HG03139 (cell line): ENCODE measurements at regions not wholly inside any gene's neighbourhood (a gene's known extent, or its start where the extent isn't known, plus 50 kb on each side); places are given as distances from the start of the nearest gene placed in this dataset.

ENCODE experiments used
- ATAC-seq: cut with Tn5 transposase; IDR thresholded peaks from one replicate; pipeline ENCODE4 v1.9.1; 2021; ENCODE audit not compliant: unreplicated experiment

DNA sequence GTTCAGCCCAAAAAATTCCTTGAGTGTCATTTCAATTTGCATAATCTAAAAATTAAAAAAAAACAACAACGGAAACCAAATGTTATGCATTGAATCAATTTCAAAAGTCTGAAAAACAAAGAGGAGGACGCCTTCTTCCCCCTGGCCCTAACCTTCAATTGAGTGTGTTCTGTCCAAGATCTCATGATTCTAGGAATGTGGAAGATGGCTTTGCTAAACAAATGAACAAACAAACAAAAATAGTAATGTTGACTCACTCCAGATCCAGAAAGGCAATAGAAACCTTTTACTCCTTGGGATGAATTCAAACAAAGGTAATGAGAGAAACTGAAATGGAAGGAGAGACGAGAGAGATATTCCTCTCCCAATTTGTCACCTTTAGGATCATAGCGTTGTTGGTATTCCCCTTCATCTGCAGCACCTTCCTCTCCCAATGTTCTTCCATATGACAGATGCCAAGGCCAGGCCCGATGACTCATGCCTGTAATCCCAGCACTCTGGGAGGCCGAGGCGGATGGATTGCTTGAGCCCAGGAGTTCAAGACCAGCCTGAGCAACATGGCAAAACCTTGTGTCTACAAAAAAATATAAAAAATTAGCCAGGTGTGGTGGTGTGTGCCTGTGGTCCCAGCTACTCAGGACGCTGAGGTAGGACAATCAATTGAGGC lies 109.2 kb upstream of the ADGRF1 start:
- ATAC-seq, result no peak

DNA sequence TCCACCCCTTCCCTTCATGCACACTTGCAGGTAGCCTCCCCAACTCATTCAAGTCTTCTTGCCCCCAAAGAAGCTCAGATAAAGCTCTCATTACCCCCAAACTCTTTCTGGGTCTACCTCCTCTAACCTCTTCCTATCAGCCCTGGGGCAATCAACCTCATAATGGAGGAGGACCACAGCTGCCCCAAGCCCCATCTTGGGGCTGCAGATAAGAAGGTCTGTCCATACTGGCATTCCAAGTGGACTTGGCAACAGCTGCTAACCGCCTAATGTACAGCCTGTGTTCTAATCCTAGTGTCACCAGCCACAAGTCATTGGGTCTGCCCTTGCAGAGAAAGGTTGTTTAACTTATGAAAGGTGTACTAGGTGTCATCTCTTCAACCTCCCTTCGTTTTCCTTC lies 107.4 kb upstream of the ADGRF1 start:
- no peak for ATAC-seq

DNA sequence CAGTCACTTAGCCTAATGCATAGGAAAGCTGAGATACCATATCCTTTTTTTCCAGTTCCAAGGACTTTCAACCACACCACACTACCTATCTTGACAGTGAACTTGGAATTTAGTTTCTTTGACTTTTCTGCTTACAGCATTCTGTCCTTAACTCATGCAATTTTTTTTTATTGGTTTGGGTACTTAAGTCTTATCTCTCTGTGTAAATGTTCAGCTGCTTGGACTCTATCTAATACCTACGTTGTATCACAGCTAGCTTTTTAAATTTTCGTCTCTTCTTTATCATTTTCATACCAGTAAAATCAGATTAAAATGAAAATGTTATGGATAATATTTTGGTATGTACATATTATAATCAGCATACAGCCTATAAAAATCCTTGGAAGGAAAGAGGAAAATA lies 106.9 kb upstream of the ADGRF1 start:
- no peak for ATAC-seq

DNA sequence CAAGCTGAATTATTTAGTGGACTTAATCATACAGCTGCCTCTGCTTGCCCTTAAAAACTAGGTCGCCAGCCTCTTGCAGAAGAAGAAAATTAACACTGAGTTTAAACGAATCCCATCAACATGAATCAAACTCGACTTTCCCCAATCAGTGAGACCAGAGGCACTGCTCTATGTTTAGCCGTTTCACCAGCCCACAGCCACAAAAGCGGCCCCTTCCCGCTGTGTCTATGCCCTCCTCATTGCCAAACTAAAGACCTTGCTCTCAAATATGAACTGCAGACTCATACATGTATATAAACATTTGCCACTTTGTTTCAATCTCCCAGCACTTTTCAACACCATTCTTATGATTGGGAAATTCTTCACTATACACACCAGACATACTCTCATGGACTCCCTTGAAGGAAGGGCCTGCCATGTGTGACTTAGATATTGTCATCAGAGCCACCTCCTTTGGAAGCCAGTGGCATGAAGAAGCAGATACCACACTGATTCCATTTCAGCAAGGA lies 105.8 kb upstream of the ADGRF1 start:
- no peak for ATAC-seq

DNA sequence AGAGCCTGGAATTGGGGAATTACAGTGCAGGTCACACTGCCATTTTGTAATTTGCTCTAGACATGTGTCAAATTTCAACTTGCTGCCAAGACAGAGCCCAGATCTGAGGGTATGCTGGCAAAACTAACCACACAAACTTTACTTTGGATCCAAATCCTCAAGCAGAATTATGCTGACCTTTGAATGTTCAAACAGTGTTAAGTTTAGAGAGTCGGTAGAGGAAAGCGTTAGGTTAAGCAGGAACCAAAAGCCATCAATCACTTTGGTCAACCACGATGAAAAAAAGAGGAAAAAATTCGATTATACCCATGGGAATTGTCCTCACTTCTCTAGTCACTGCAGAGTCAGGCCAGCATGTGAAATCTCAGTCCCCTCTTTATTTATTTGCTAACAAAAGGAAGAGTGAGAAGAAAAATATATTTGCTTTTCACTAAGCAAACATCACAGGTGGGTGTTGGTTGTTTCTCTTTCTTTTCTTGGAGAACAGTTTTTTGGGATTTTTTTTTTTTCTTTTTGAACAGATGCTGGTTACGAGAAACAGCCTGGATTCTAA lies 105.1 kb upstream of the ADGRF1 start:
- ATAC-seq, result no peak

DNA sequence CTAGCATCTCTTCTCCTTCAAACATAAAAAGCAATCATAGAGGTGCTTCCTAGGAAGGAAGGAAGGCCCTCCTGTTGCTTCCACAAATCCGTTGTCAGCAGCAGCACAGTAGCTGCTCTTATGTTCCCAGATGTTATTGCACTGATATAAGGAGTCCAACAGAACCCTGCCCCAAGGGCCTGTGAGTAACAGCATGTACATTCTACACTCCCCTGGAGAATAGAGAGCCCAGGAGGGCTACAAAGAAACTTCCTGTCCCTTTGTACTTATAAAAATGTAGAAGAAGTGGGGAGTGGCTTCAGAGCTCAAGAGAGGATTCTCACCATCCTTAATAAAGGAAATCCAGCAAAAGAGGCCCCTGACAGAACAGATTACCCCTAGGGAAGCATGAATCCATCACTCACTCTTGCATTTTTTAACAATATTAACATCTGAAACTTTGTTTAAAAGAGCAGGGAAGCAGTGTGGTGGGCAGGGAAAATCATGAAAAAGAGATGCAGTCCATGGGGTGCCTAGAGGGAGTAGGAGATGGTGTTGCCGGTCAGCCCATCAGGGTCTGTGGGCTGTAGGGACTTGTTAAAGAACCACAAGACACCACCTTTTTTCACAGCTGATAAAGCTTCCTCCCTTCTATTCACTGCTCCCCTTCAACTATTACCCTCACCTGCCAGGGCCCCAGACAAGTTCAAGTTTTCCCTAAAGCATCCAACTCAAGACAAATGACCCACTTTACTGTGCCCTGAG lies 104.5 kb upstream of the ADGRF1 start:
- no peak for ATAC-seq

DNA sequence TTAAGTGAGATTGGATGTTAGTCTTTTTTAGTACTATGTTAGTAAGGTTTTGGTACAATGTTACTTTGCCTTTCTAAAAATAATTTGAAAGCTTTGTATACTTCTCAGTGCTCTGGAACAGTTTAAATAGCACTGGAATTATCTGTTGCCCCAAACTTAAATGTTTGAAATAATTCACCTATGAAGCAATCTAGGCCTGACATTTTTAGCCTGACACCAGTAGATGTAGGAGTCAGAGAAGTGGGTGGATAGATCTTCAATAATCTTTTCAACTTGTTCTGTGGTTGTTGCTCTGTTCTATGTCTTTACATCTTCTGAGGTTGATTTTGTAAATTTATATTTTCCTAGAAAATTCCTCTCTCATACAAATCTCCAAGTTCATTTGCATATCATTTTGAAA lies 103.1 kb upstream of the ADGRF1 start:
- no peak for ATAC-seq

DNA sequence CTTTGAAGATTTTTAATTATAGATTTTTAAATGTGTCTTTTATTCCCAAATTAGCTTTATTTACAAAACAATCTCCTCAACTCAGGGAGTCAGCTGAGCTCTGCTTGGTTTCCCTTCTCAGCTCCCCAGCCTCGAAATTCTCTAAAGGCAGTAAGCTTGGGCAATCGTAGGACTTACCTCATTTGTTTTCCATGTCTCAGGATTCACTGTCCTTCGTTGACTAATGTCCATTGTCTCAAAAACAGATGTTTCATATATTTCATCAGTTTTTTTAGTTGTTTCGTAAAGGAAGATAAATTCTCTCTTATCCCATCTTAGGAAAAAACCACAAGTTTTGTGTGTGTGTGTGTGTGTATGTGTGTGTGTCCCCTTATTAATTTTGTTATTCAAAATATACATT lies 102.2 kb upstream of the ADGRF1 start:
- ATAC-seq, result no peak

DNA sequence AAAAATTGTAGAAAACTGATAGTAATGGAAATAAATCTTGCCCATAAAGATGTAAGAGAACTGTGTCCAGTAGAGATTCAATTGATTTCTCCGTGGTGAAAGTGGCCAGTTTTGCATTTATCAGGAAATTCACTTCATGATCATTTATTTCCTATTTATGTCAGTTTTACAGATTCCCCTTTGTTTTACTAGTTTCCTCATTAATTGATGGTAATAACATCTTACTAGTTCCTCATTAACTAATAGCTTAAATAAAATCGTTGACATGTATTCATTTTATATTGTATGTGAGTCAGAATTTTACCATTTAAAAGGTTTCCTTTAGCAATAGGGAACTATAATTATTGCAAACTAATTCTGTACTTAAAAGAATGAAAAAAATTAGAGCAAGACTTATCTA lies 99.8 kb upstream of the ADGRF1 start:
- no peak for ATAC-seq

DNA sequence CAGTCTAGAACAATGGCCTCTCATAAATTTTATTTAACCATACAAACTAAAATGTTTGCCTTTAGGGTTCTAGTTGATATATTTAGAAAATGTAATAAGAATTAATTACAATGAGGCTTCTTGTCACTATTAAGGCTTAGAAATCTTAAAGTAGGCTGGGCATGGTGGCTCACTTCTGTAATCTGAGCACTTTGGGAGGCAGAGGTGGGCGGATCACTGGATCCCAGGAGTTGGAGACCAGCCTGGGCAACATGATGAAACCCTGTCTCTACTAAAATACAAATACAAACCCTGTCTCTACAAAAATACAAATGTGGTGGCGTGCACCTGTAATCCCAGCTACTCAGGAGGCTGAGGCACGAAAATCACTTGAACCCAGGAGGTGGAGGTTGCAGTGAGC lies 99.0 kb upstream of the ADGRF1 start:
- no peak for ATAC-seq

DNA sequence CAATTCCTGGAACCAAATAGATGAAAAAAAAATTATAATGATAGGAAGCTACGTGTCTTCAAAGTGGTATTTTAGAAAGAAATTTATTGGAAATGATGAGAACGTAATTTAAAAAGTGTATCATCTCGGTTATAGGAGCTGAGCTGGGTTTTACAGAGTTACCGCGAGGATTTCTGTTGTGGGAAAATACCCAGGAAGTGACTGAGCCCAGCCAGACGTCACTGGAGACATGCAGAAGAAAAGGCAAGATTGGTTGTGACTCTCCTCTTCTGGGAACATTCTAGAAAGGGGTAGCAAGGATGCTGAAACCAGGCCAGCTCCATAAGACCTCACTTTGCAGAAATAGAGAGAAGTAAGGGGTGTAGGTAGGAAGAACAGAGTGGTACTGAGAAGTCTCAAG lies 95.9 kb upstream of the ADGRF1 start:
- ATAC-seq, result no peak

DNA sequence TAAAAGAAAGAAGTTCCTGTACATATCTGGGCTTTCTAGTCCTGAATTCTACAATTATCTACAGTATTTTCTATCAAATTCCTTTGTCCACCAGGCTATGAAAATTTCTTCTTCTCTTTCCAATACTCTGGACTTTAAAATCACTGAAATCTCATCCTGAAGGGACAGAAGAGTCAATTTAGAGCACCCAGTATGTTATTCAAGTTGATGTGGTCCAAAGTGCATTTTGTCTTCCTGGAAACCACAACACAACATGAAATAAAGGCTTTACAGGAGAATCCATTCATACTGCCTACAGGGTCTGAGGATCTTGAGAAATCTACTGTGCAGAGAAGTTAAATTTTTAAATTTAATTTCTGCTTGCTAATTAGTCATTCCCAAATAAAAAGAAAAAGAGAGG lies 94.9 kb upstream of the ADGRF1 start:
- ATAC-seq, result no peak

DNA sequence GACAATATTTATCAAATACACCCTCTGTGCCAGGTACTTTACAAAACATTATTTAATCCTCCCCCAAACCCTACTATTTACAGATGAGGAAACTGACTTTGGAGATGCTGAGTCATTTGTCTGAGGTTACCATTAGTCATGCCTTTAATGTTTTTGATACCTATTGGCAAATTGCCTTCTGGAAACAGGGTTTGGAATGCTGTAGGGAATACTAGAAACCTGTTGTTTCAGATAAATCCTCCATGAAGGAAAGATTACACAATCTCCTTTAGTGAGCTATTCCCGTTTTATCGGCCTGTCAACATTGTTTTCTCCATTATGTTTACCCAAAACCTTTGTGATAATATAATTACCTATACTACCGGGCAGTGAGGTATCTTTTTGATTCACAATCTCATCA lies 93.6 kb upstream of the ADGRF1 start:
- ATAC-seq, result no peak

DNA sequence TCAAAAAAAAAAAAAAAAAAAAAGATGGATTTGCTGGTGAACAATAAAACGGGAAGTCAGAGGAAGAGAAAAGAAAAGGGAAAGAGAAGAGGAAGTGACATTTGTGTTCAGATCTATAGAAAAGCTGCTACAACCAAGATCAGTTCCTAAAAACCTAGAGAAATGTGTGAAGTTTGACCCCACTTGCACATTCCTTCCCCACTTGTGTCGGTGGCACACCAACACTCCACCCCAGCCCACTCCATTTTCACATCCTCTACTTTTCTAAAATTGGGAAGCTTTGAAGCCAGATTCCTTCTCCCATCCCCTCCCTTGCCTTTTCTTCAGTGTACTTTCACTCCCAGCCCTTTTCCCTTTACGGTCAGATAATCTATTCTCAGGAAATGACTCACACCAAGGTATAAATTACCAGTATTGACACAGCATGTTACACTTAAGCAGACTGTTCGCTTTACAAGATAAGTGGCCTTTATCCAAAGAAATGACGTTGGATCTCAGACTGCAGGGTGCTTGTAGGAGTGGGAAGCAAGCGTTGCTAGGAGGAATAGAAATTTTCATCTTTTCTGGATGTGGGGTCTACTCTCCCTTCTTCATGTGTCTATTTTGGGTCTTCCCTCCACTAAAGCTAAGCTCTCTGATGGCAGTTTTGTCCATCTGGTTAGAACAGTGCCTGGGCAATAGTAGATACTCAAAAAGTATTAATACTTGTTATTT lies 92.5 kb upstream of the ADGRF1 start:
- no peak for ATAC-seq

DNA sequence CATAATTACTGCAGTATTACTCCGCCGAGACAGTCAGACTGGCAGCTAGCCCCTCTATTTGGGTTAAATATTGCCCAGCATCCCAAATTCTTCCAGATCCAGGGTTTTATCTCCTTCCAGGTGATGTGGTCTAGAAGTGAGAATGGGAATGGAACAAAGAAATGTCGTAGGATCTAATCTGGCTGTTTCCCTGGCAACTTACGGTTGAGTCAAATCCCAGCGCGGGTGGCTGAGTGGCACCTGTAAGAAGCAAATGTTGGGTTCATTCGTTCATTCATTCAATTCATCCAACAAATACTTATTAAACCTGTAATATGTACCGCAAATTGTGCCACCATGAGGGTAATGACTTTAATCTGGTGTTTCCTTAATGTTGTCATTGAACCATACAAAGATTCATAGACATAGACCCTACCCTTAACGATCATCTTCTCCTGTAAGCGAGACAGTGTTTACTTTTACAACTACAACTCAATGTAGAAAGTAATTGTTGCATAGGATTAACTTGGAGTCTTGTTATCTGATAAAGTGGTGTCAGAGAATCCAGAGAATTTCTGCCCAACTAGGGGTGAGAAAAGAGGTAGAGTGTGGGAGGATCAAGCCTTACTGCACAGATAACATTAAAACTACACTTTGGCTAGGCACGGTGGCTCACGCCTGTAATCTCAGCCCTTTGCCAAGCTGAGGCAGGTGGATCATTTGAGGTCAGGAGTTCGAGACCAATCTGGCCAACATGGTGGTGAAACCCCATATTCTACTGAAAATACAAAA lies 91.3 kb upstream of the ADGRF1 start:
- ATAC-seq, result no peak

DNA sequence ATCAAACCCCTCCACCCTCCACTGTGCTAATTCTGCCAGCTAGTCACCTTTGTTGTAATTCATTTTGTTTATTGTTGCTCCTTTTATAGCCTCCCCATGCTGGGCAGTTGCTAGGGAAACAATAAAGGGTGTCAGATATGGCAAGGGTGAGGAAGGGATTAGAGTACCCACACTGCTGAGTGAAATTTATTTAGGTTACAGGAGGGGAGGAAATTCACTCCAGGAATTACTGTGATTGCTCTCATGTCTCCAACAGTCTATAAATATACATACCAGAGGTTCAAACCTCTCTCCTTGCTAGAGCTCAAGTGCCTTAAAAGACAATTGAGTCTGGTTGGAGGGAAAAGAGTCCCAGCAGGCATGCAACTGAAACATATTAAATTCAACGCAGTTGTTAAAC lies 90.6 kb upstream of the ADGRF1 start:
- no peak for ATAC-seq

DNA sequence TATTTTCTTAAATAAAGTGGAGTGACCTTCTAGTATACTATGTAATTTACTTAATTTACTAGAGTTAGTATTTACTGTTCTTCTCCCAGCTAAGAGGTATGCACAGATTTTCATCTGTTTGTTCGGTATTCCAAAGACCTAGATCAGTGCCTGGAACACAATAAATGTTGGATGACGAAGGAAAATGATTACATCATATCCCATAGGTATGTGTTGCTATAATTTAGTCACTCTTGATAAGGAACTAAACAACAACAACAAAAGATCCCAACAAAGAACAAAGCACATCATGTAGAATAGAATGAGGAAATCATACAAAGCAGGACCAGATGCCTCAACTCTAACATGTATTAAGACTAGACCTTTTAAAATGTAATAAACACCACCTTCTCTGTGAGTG lies 89.6 kb upstream of the ADGRF1 start:
- no peak for ATAC-seq

DNA sequence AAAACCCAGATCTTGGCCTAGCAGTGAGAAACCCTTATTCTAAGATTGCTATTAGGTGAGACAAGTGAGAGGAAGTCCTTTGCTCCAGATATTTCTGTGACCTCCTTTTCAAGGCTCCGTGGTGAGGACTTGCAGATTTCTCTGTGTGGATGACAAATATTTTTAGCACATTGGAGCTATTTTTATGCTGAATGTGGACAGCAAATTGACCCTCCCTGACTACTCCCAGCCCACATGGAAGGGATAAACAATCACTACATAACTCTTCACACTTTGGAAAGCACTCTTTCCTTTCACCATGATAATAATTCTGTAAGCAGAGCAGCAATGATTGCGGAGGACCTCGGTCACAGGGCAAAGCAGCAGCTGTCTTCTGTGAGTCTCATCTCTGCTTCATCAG lies 88.0 kb upstream of the ADGRF1 start:
- no peak for ATAC-seq

DNA sequence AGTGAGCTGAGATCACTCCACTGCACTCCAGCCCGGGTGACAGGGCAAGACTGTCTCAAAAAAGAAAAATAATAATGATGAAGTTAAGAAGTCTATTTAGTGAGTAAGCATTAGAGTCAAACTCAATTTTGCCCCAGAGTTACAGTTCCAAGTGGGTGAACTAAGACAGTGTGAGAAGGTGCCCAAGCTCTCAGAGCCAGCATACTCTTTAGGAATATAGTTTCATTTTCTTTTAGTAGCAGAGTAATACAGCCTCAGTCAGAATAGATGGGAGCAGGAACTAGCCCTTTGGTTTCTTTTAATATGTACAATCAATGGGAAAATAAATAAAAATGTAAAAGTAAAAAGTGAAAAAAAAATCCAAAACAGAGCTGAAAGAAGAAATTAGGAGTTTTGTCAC lies 87.0 kb upstream of the ADGRF1 start:
- no peak for ATAC-seq

DNA sequence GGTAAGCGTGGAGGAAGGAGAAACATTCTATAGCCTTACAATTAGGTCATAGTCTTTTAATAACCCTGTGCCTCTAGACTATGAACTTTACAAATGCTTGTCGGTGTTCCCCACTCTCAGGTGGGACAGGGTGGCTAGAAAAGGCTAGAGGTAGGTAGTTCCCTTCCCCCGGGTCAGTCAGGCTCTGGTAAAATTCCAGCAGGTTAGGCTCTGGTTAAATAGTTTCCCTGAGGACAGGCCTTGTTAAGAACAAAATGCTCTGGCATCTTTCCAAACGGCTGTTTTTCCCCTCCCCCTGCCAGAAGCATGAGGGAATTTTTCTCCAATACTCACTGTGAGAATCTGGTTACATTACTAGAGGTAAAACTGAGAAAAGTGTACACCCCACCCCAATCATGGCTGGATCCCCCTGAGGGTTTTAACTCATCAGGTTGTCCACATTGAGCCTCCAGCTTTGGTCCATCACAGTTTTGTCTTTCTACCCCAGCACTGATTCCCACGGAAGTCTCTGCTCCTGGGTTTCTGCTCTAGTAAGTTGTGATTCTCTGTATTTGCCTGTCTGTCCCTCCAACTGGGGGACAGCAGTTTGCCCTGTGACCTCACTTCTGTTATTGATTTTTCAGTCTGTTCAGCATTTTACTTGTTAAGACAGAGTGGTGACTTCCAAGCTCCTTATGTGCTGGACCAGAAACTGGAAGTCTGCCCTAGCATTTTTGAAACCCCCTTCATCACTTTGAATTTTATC lies 84.7 kb upstream of the ADGRF1 start:
- ATAC-seq, result no peak
